ENCODE measurements at regions not wholly inside any gene's neighbourhood (a gene's known extent, or its start where the extent isn't known, plus 50 kb on each side); places are given as distances from the start of the nearest gene placed in this dataset.

DNA sequence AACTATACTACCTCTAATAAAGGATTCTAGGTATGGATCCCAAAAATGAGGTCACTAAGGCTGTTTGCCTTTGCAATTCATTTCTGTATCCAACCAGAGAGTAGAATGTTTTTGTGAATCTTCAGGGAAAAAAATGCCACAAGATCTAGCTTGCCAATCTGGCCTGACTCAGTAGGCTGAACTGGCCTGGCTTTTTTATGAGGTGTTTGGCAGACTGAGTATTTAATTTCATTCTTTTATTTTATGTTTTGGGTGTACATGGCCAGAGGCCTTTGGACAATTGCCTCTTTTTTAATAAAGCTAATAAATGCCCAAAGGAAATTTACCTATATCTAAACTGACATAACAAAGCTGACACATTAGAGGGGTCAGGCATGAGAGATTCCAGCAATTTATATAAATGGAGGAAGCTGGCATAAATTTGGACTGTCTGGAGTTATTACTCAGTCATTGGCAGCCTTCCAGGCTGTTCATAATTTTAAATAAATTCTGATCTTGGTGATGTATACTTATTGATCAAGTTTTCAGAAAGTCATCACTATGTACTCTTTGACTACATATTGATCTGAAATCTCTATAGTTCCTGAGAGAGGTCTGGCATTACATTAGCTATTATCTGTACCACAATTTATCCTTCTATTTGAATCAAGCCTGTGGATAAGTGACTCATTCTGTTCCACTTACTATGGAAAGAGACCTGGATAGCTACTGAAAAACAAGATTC lies 376.4 kb upstream of the NOCT start:
- TF ChIP-seq CTCF (IDR thresholded peaks at IDR 0.05) (no peak), POLR2AphosphoS5 (IDR thresholded peaks at IDR 0.05) (no peak), POLR2A (IDR thresholded peaks at IDR 0.05; ENCODE audit: low read depth) (no peak), EP300 (IDR thresholded peaks at IDR 0.05) (no peak)

Data from esophagus muscularis mucosa (tissue), 4 donors.